IPS-18a (cell line): ENCODE measurements at regions not wholly inside any gene's neighbourhood (a gene's known extent, or its start where the extent isn't known, plus 50 kb on each side); places are given as distances from the start of the nearest gene placed in this dataset.

ENCODE experiments used
- H3K27ac ChIP-seq: one replicate; pipeline ENCODE4 v1.5.1; 2013; ENCODE audit warnings: low read length
- H3K27me3 ChIP-seq: one replicate; pipeline ENCODE4 v1.6.1; 2013; ENCODE audit warnings: mild to moderate bottlenecking, low read length; ENCODE audit not compliant: control insufficient read depth, insufficient read depth
- H3K36me3 ChIP-seq: one replicate; pipeline ENCODE4 v1.6.1; 2013; ENCODE audit warnings: low read depth, low read length; ENCODE audit not compliant: control insufficient read depth
- H3K4me1 ChIP-seq: one replicate; pipeline ENCODE4 v1.6.1; 2013; ENCODE audit warnings: low read depth, low read length; ENCODE audit not compliant: control insufficient read depth
- H3K4me3 ChIP-seq: one replicate; pipeline ENCODE4 v1.5.1; 2013; ENCODE audit warnings: low read length
- H3K9ac ChIP-seq: one replicate; pipeline ENCODE4 v1.6.1; 2013; ENCODE audit warnings: mild to moderate bottlenecking, low read length, moderate library complexity
- H3K9me3 ChIP-seq: one replicate; pipeline ENCODE4 v1.6.1; 2013; ENCODE audit warnings: low read depth, low read length; ENCODE audit not compliant: control insufficient read depth

DNA sequence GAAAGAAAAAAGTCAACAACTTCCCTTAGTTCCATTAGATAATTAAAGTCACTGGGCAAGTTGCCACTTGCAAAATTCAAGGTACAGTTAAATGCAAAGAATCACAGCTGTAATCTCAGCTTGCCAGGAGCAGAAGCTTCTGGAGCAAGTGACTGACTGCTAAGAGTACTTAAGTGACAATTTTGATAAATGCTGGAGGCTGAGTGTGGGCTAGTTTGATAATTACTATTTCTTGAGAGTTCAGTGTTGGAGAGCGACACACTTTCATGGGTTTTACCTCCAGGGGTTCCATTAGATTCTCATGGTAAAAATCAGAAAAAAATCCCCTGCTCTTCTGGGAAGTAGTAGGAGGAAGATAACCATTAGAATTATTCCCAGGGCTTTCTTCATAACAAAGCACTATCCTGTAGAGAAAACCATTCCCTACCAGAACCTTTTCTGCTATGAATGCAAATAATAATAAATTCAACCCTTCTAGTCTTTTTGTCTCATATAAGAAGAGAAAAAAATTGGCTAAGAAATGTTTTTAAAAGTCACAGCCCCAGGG, 486.3 kb downstream of the POM121L12 start:
- Histone ChIP-seq H3K4me3 (no peak overlapping the region), H3K27me3 (no peaks in the 10 kb centered on the region), H3K9me3 (peaks cover 4% of the 10 kb centered on the region), H3K4me1 (no peaks in the 10 kb centered on the region), H3K9ac (no peak overlapping the region), H3K27ac (no peak overlapping the region), H3K36me3 (no peaks in the 10 kb centered on the region)

DNA sequence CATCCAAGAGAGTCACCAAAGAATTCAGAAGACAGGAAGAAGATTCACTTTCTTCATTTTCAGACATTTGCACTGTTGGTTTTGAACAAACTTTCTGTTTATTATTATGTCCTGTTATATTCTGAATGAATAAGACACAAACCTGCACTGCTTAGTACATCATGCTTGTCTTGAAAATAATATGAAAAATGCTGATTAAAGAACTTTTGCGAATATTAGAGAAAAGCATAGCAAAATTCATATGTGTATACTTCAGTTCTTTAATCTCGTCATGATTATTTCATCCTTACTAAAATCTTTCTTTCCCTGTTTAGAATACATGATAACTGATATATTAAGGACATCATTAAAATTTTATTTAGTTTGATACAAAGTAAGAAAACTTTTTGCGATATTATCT, 504.1 kb downstream of the POM121L12 start:
- H3K27ac ChIP-seq, result no peak overlapping the region
- H3K9ac ChIP-seq, result no peak overlapping the region
- no peaks in the 10 kb centered on the region for H3K27me3 ChIP-seq
- no peaks in the 10 kb centered on the region for H3K36me3 ChIP-seq
- no peaks in the 10 kb centered on the region for H3K4me1 ChIP-seq
- no peak overlapping the region for H3K4me3 ChIP-seq
- no peaks in the 10 kb centered on the region for H3K9me3 ChIP-seq

DNA sequence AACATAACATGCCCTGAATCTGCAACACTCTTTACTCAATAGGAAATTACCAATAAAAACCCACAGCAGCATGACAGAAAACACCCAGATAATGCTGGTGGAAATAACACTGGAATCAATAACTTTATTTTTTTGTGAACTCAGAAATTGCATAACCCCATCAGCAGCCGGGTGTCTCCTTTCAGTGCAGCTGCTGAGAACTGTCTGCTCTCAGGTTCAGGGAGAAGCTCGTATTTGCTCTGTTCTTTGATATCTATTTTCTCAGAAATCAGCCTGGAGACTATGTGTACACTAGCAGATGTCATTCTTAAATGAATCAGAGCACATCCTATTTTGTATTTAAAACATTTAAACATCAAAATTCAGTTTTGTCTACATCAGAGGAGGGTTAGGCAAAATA, 506.0 kb downstream of the POM121L12 start:
- H3K27ac ChIP-seq, result no peak overlapping the region
- H3K4me1 ChIP-seq, result no peaks in the 10 kb centered on the region
- no peak overlapping the region for H3K4me3 ChIP-seq
- no peaks in the 10 kb centered on the region for H3K27me3 ChIP-seq
- no peaks in the 10 kb centered on the region for H3K9me3 ChIP-seq
- no peaks in the 10 kb centered on the region for H3K36me3 ChIP-seq
- H3K9ac ChIP-seq, result no peak overlapping the region

DNA sequence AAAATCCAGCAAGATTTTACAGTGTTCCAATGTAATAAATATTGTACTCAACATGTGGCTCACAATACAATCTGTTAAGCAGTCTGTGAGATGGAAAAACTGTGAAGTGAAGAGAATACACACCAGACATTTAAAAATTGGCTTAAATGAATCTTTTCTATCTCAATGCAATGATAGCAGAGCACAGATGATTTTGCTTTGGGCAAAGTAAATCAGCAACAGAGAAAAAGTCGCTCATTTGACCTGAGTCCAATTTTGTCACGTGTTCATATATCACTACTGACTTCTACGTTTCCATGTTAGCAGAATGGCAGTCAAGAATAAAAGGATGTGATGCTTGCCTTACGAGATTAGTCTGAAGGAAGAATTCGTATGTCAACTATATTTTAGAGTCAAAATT, 506.7 kb downstream of the POM121L12 start:
- no peak overlapping the region for H3K27ac ChIP-seq
- H3K36me3 ChIP-seq, result no peaks in the 10 kb centered on the region
- H3K27me3 ChIP-seq, result no peaks in the 10 kb centered on the region
- no peaks in the 10 kb centered on the region for H3K4me1 ChIP-seq
- no peaks in the 10 kb centered on the region for H3K9me3 ChIP-seq
- no peak overlapping the region for H3K9ac ChIP-seq
- H3K4me3 ChIP-seq, result no peak overlapping the region
